ENCODE measurements at regions not wholly inside any gene's neighbourhood (a gene's known extent, or its start where the extent isn't known, plus 50 kb on each side); places are given as distances from the start of the nearest gene placed in this dataset.

GRCh38 chr1:62370594-62370993 lies 51.4 kb upstream of the KANK4 start:
- TF ChIP-seq, protein P1, sequence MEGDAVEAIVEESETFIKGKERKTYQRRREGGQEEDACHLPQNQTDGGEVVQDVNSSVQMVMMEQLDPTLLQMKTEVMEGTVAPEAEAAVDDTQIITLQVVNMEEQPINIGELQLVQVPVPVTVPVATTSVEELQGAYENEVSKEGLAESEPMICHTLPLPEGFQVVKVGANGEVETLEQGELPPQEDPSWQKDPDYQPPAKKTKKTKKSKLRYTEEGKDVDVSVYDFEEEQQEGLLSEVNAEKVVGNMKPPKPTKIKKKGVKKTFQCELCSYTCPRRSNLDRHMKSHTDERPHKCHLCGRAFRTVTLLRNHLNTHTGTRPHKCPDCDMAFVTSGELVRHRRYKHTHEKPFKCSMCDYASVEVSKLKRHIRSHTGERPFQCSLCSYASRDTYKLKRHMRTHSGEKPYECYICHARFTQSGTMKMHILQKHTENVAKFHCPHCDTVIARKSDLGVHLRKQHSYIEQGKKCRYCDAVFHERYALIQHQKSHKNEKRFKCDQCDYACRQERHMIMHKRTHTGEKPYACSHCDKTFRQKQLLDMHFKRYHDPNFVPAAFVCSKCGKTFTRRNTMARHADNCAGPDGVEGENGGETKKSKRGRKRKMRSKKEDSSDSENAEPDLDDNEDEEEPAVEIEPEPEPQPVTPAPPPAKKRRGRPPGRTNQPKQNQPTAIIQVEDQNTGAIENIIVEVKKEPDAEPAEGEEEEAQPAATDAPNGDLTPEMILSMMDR (conservative IDR thresholded peaks at IDR 0.05; ENCODE audit: low read depth, low read length) = no peak
- TF ChIP-seq EZH2phosphoT487 (IDR thresholded peaks at IDR 0.05; ENCODE audit: borderline replicate concordance, low read length) = no peak

Measured in PC-3 (cell line).